Esophagus squamous epithelium (tissue), 5 donors: ENCODE measurements at regions not wholly inside any gene's neighbourhood (a gene's known extent, or its start where the extent isn't known, plus 50 kb on each side); places are given as distances from the start of the nearest gene placed in this dataset.
A peak's percentile ranks its signal among the peaks of the same experiment; 100 is the strongest.

Source experiments
- DNase-seq: peaks from one replicate; lab custom pipeline; 2025; lab: John Stamatoyannopoulos, UW
- H3K27ac ChIP-seq, 4 donors: fragments of 200-600 bp; sonication (generic); one replicate each; pipeline ENCODE4 v1.5.1; 2016 to 2019; ENCODE audit warnings: mild to moderate bottlenecking in 1 of 4
- H3K27me3 ChIP-seq, 4 donors: fragments of 200-600 bp; sonication (generic); 1 replicate in 3 of 4; 2 replicates in 1 of 4; pipeline versions ENCODE4 v1.5.1 to v1.6.0; 2017 to 2021; ENCODE audit warnings: antibody characterized with exemption in 1 of 4
- H3K36me3 ChIP-seq, 3 donors: fragments of 200-600 bp; sonication (generic); one replicate each; pipeline ENCODE4 v1.5.1; 2016 to 2019
- H3K4me1 ChIP-seq, 3 donors: fragments of 200-600 bp; sonication (generic); one replicate each; pipeline ENCODE4 v1.5.1; 2017 to 2019
- H3K4me3 ChIP-seq, 4 donors: fragments of 200-600 bp; sonication (generic); 1 replicate in 3 of 4; 2 replicates in 1 of 4; pipeline ENCODE4 v1.5.1; 2016 to 2019; ENCODE audit warnings: mild to moderate bottlenecking in 2 of 4, moderate library complexity in 1 of 4
- H3K9me3 ChIP-seq, 3 donors: fragments of 200-600 bp; sonication (generic); one replicate each; pipeline ENCODE4 v1.5.1; 2016 to 2019
- CTCF ChIP-seq, 6 experiments: fragments of 450-650 bp in 4 of 6; fragments of 200-600 bp in 2 of 6; sonication (generic) in 2 of 6; IDR thresholded peaks; one replicate each; pipeline ENCODE4 v1.5.1; 2016 to 2019; ENCODE audit warnings: antibody characterized with exemption in 6 of 6, mild to moderate bottlenecking in 4 of 6, moderate library complexity in 4 of 6
- POLR2A ChIP-seq, 4 donors: fragments of 450-650 bp; IDR thresholded peaks; one replicate each; pipeline ENCODE4 v1.6.1; 2017; ENCODE audit warnings: antibody characterized with exemption in 4 of 4, mild to moderate bottlenecking in 4 of 4, moderate library complexity in 3 of 4
- WGBS, 2 donors: methylation state at CpG; one replicate each; pipeline ENCODE4 v1.1.5; 2018; 5-methylcytosine and 5-hydroxymethylcytosine counted together
- intact Hi-C: fragments of 100-400 bp; cut with DNase I; formaldehyde crosslinking; loops from one replicate; pipeline ENCODE4 v1.15.0; 2022
- donor health status: DM: yes; HTN: yes; CAD: no.

- Histone ChIP-seq H3K27ac (peak overlapping the region in 2 of 4 donors; percentile 1 to 49), H3K36me3 (no peaks in the 10 kb centered on the region), H3K4me1 (peaks cover 18 to 70% (median 34%) of the 10 kb centered on the region in 3 donors), H3K27me3 (no peaks in the 10 kb centered on the region), H3K4me3 (no peak overlapping the region), H3K9me3 (no peaks in the 10 kb centered on the region)
- intact Hi-C loops = no loop called here
- DNase-seq = no peak
- 89 to 90% methylated on average over 3 of the region's 3 CpGs for WGBS, 2 donors
- no peak for TF ChIP-seq CTCF (IDR thresholded peaks at IDR 0.05)
- TF ChIP-seq POLR2A (IDR thresholded peaks at IDR 0.05) = no peak
Observed at GRCh38 chr14:71359823-71360222, 452.6 kb downstream of the PCNX1 start.

- DNase-seq = no peak
- WGBS, 2 donors = 57 to 76% methylated on average over 3 of the region's 3 CpGs
- Histone ChIP-seq H3K4me1 (peaks cover 11 to 56% (median 21%) of the 10 kb centered on the region in 3 donors), H3K36me3 (no peaks in the 10 kb centered on the region), H3K9me3 (no peaks in the 10 kb centered on the region), H3K27me3 (no peaks in the 10 kb centered on the region), H3K27ac (peak overlapping the region in 1 of 4 donors; percentile 43), H3K4me3 (no peak overlapping the region)
- intact Hi-C loops = no loop called here
- TF ChIP-seq CTCF (IDR thresholded peaks at IDR 0.05) (no peak), POLR2A (IDR thresholded peaks at IDR 0.05) (no peak)
Observed at GRCh38 chr14:71361336-71361735, 454.1 kb downstream of the PCNX1 start.

GRCh38 chr14:71361874-71362273 is 454.6 kb downstream of the PCNX1 start:
- DNase-seq = no peak
- 94 to 95% methylated on average over 8 of the region's 8 CpGs for WGBS, 2 donors
- H3K9me3 ChIP-seq = no peaks in the 10 kb centered on the region
- peaks cover 11 to 50% (median 19%) of the 10 kb centered on the region in 3 donors for H3K4me1 ChIP-seq
- H3K4me3 ChIP-seq = no peak overlapping the region
- intact Hi-C loops = no loop called here
- H3K27ac ChIP-seq = peak overlapping the region in 1 of 4 donors; percentile 43
- H3K36me3 ChIP-seq = no peaks in the 10 kb centered on the region
- TF ChIP-seq CTCF (IDR thresholded peaks at IDR 0.05) = no peak
- no peak for TF ChIP-seq POLR2A (IDR thresholded peaks at IDR 0.05)
- H3K27me3 ChIP-seq = no peaks in the 10 kb centered on the region

- no peaks in the 10 kb centered on the region for H3K36me3 ChIP-seq
- no peaks in the 10 kb centered on the region for H3K27me3 ChIP-seq
- peak overlapping the region in 1 of 4 donors; percentile 32 for H3K27ac ChIP-seq
- WGBS, 2 donors = 63 to 69% methylated on average over 2 of the region's 2 CpGs
- H3K4me1 ChIP-seq = peaks cover 11 to 46% (median 16%) of the 10 kb centered on the region in 3 donors
- H3K4me3 ChIP-seq = no peak overlapping the region
- no peaks in the 10 kb centered on the region for H3K9me3 ChIP-seq
- no peak for DNase-seq
- intact Hi-C loops = no loop called here
- TF ChIP-seq CTCF (IDR thresholded peaks at IDR 0.05) = no peak
- no peak for TF ChIP-seq POLR2A (IDR thresholded peaks at IDR 0.05)
Observed at GRCh38 chr14:71362282-71362681, 455.0 kb downstream of the PCNX1 start.

- Histone ChIP-seq H3K4me3 (no peak overlapping the region), H3K4me1 (peaks cover 11 to 41% (median 15%) of the 10 kb centered on the region in 3 donors), H3K36me3 (no peaks in the 10 kb centered on the region), H3K9me3 (no peaks in the 10 kb centered on the region), H3K27me3 (no peaks in the 10 kb centered on the region), H3K27ac (peak overlapping the region in 3 of 4 donors; percentile 32 to 73 (median 49))
- 45 to 59% methylated on average over 3 of the region's 3 CpGs for WGBS, 2 donors
- TF ChIP-seq POLR2A (IDR thresholded peaks at IDR 0.05) (no peak), CTCF (IDR thresholded peaks at IDR 0.05) (no peak)
- DNase-seq = no peak
- intact Hi-C loops = no loop called here
Observed at GRCh38 chr14:71362920-71363584, 455.8 kb downstream of the PCNX1 start.
